GM12878 (cell line): ENCODE measurements at regions not wholly inside any gene's neighbourhood (a gene's known extent, or its start where the extent isn't known, plus 50 kb on each side); places are given as distances from the start of the nearest gene placed in this dataset.

Experiments
- ATAC-seq: fragments of 200-7000 bp; cut with Tn5 transposase; 3 replicates; pipeline ENCODE4 v1.9.1; 2020; ENCODE audit warnings: mild to moderate bottlenecking, moderate library complexity
- BruUV-seq: library from RNA; stranded (reverse); fragments of 400-500 nt; replicated peaks from 2 replicates; lab custom pipeline; 2021; lab: Mats Ljungman, UMichigan
- CTCF ChIA-PET: fragments of 300-600 bp; sonication (Branson Sonifier 250); formaldehyde crosslinking; extraction: SDS; loops from one replicate; lab custom pipeline; 2021; ENCODE audit warnings: inconsistent platforms; lab: Yijun Ruan, JAX
- POLR2A ChIA-PET: fragments of 350-600 bp; formaldehyde crosslinking; extraction: SDS; loops from one replicate; lab custom pipeline; 2021; ENCODE audit warnings: inconsistent platforms; lab: Charles Lee
- RAD21 ChIA-PET: fragments of 300-600 bp; sonication (Branson Sonifier 250); formaldehyde crosslinking; loops from one replicate; lab custom pipeline; 2023; ENCODE audit warnings: antibody characterized with exemption; ENCODE audit not compliant: unreplicated experiment; lab: Charles Lee
- SMC1A ChIA-PET: fragments of 300-600 bp; sonication (Branson Sonifier 250); formaldehyde crosslinking; loops from one replicate; lab custom pipeline; 2023; ENCODE audit not compliant: unreplicated experiment, uncharacterized antibody; lab: Charles Lee
- DNase-seq: peaks from one replicate; pipeline ENCODE4 v3.0.0-alpha.2; 2011; ENCODE audit warnings: low read depth, low spot score
- FAIRE-seq: peaks from 3 replicates; lab custom pipeline; 2011; peaks lifted over from hg19 to GRCh38; lab: Jason Lieb, UNC
- H2AFZ ChIP-seq: 2 replicates; pipeline ENCODE4 v1.6.0; 2011; ENCODE audit warnings: low read depth, low read length, control low read depth; ENCODE audit not compliant: control insufficient read depth
- H3K27ac ChIP-seq: 2 replicates; pipeline ENCODE4 v1.5.1; 2011; ENCODE audit warnings: control low read depth; ENCODE audit not compliant: control insufficient read depth, insufficient read depth
- H3K27me3 ChIP-seq, 2 experiments: replicated peaks in 1 of 2; 2 replicates each; pipeline versions ENCODE4 v1.6.0 to v1.6.1; 2011; ENCODE audit warnings: low read length in 1 of 2; ENCODE audit not compliant: control insufficient read depth in 2 of 2, insufficient read depth in 2 of 2
- H3K36me3 ChIP-seq, 2 experiments: 2 replicates each; pipeline ENCODE4 v1.5.1; 2011; ENCODE audit warnings: low read length in 1 of 2; ENCODE audit not compliant: control insufficient read depth in 2 of 2, insufficient read depth in 2 of 2
- H3K4me1 ChIP-seq: 2 replicates; pipeline ENCODE4 v1.6.1; 2011; ENCODE audit warnings: mild to moderate bottlenecking, low read length, moderate library complexity, mixed read lengths; ENCODE audit not compliant: control insufficient read depth, insufficient read depth
- H3K4me2 ChIP-seq: 2 replicates; pipeline ENCODE4 v1.6.0; 2011; ENCODE audit warnings: control low read depth; ENCODE audit not compliant: control insufficient read depth, insufficient read depth
- H3K4me3 ChIP-seq: fragments of 200-600 bp; sonication (generic); 2 replicates; pipeline ENCODE4 v1.5.1; 2016
- H3K79me2 ChIP-seq: 2 replicates; pipeline ENCODE4 v1.6.0; 2011; ENCODE audit warnings: low read length; ENCODE audit not compliant: control insufficient read depth, insufficient read depth
- H3K9ac ChIP-seq: 2 replicates; pipeline ENCODE4 v1.8.0; 2011; ENCODE audit warnings: low read length, control low read depth, mixed read lengths; ENCODE audit not compliant: control insufficient read depth, insufficient read depth
- H3K9me3 ChIP-seq: replicated peaks from 3 replicates; pipeline ENCODE4 v1.5.1; 2011; ENCODE audit warnings: mild to moderate bottlenecking, low read length; ENCODE audit not compliant: control insufficient read depth, insufficient read depth
- H4K20me1 ChIP-seq: 2 replicates; pipeline ENCODE4 v1.6.0; 2011; ENCODE audit not compliant: control insufficient read depth, insufficient read depth
- ASH2L ChIP-seq: fragments of 300-600, 200-600 bp; sonication (generic); IDR thresholded peaks from 2 replicates; pipeline ENCODE4 v1.6.1; 2017; ENCODE audit warnings: low read depth, mild to moderate bottlenecking, borderline replicate concordance
- CUX1 ChIP-seq: IDR thresholded peaks from 2 replicates; pipeline ENCODE4 v1.6.1; 2012; ENCODE audit warnings: improper control_type of control experiment, low read depth, low read length; ENCODE audit not compliant: insufficient replicate concordance
- EP300 ChIP-seq, 2 experiments: fragments of 150-350 bp in 1 of 2; IDR thresholded peaks; 2 replicates each; pipeline ENCODE4 v1.6.1; 2011 to 2012; ENCODE audit warnings: low read depth in 2 of 2, low read length in 2 of 2, borderline replicate concordance in 1 of 2, improper control_type of control experiment in 1 of 2, inconsistent platforms in 1 of 2; ENCODE audit not compliant: control insufficient read depth in 1 of 2
- ETV6 ChIP-seq, 2 experiments: fragments of 450-650 bp in 1 of 2; IDR thresholded peaks in 1 of 2; conservative IDR thresholded peaks in 1 of 2; 2 replicates each; pipeline ENCODE4 v1.6.1; 2014; ENCODE audit warnings: antibody characterized with exemption in 1 of 2, borderline replicate concordance in 1 of 2, low read depth in 1 of 2, mild to moderate bottlenecking in 1 of 2, moderate library complexity in 1 of 2
- IRF4 ChIP-seq: IDR thresholded peaks from 2 replicates; pipeline ENCODE4 v1.6.1; 2011; ENCODE audit warnings: low read depth, low read length
- MEF2B ChIP-seq: fragments of 450-650 bp; IDR thresholded peaks from 2 replicates; pipeline ENCODE4 v1.6.1; 2018; ENCODE audit warnings: mild to moderate bottlenecking, moderate library complexity; ENCODE audit not compliant: partially characterized antibody, poor library complexity, severe bottlenecking
- MTA2 ChIP-seq: fragments of 450-650 bp; IDR thresholded peaks from 2 replicates; pipeline ENCODE4 v1.6.1; 2016; ENCODE audit warnings: low read depth, mild to moderate bottlenecking, moderate library complexity
- RELB ChIP-seq: fragments of 450-650 bp; IDR thresholded peaks from 2 replicates; pipeline ENCODE4 v1.6.1; 2017; ENCODE audit warnings: low read depth, mild to moderate bottlenecking, moderate library complexity
- SP1 ChIP-seq: IDR thresholded peaks from one replicate; pipeline ENCODE4 v1.6.1; 2011; ENCODE audit warnings: low read depth, low read length
- WGBS: methylation state at CpG from one replicate; pipeline ENCODE4 v1.1.6; 2016; ENCODE audit warnings: low lambda C conversion rate; ENCODE audit not compliant: insufficient replicate concordance, insufficient coverage; ENCODE audit errors: missing lambda C conversion rate; 5-methylcytosine and 5-hydroxymethylcytosine counted together
- in situ Hi-C: fragments of 300-500 bp; cut with MboI; formaldehyde crosslinking; loops from 9 replicates; pipeline ENCODE4 v1.14.3; 2018; ENCODE audit warnings: mixed read lengths
- intact Hi-C: fragments of 100-400 bp; cut with micrococcal nuclease; formaldehyde crosslinking; loops from one replicate; pipeline ENCODE4 v1.14.2; 2022; ENCODE audit not compliant: unreplicated experiment

GRCh38 chr12:74370608-74371216 lies 166.9 kb upstream of the ATXN7L3B start:
- TF ChIP-seq ASH2L (no peak), IRF4 (no peak)
- no peaks in the 10 kb centered on the region for H4K20me1 ChIP-seq
- no peaks in the 10 kb centered on the region for H3K36me3 ChIP-seq
- ATAC-seq, result no peak
- POLR2A ChIA-PET, result no interaction called here
- WGBS, result 2% methylated on average over 2 of the region's 2 CpGs
- RAD21 ChIA-PET, result no interaction called here
- H3K9me3 ChIP-seq, result no peaks in the 10 kb centered on the region
- no peak overlapping the region for H2AFZ ChIP-seq
- CTCF ChIA-PET, result interaction anchor here (1.2 kb wide), 1 partner anchor 10 kb away, joined by 3 read pairs; no protein-coding TSS in a partner anchor
- SMC1A ChIA-PET, result interaction anchor here (1.3 kb wide), 1 partner anchor 10 kb away, joined by 3 read pairs; no protein-coding TSS in a partner anchor
- H3K4me2 ChIP-seq, result no peak overlapping the region
- H3K9ac ChIP-seq, result no peak overlapping the region
- BruUV-seq, result no TSS peak
- DNase-seq, result no peak
- no peaks in the 10 kb centered on the region for H3K79me2 ChIP-seq
- no peaks in the 10 kb centered on the region for H3K27me3 ChIP-seq
- H3K27ac ChIP-seq, result no peak overlapping the region
- H3K4me3 ChIP-seq, result no peak overlapping the region
- in situ Hi-C loops (no loop called here), intact Hi-C loops (no loop called here)
- no peak for FAIRE-seq
- no peaks in the 10 kb centered on the region for H3K4me1 ChIP-seq

GRCh38 chr12:74379114-74379513 lies 158.5 kb upstream of the ATXN7L3B start:
- Histone ChIP-seq H3K79me2 (no peaks in the 10 kb centered on the region), H3K4me3 (no peak overlapping the region), H2AFZ (no peak overlapping the region), H4K20me1 (no peaks in the 10 kb centered on the region), H3K27me3 (no peaks in the 10 kb centered on the region), H3K4me1 (no peaks in the 10 kb centered on the region), H3K27ac (no peak overlapping the region)
- intact Hi-C loops, result no loop called here
- in situ Hi-C loops, result no loop called here
- SMC1A ChIA-PET, result interaction anchor here (0.6 to 1.0 kb wide), 2 partner anchors 13 to 64 kb away, joined by 3 read pairs; no protein-coding TSS in a partner anchor
- no peak for FAIRE-seq
- 50% methylated on average over 5 of the region's 5 CpGs for WGBS
- CTCF ChIA-PET, result no interaction called here
- RAD21 ChIA-PET, result no interaction called here
- TF ChIP-seq RELB (0 out of 2 replicates have a peak, but pooled peaks have one; percentile 31), EP300 (IDR thresholded peaks at IDR 0.05; ENCODE audit: borderline replicate concordance in 1 of 2, control insufficient read depth in 1 of 2, low read depth in 2 of 2, low read length in 2 of 2) (0 out of 4 replicates have a peak, but pooled peaks of 1 of the 2 experiments have one; percentile 15), SP1 (no peak), MTA2 (peak; percentile 69), ETV6 (conservative IDR thresholded peaks at IDR 0.05 in 1 of 2, IDR thresholded peaks at IDR 0.05 in 1 of 2; ENCODE audit: borderline replicate concordance in 1 of 2, low read depth in 1 of 2) (no peak), CUX1 (peak; percentile 10), MEF2B (peak; percentile 38)
- TF ChIP-seq, all 136 proteins: peak for 5
- peak; percentile 76 for ATAC-seq
- H3K9ac ChIP-seq, result no peak overlapping the region
- no peaks in the 10 kb centered on the region for H3K9me3 ChIP-seq
- POLR2A ChIA-PET, result no interaction called here
- H3K4me2 ChIP-seq, result no peak overlapping the region
- no peak for DNase-seq
- BruUV-seq, result no TSS peak
- H3K36me3 ChIP-seq, result no peaks in the 10 kb centered on the region
